HG02763 (cell line): ENCODE measurements at regions not wholly inside any gene's neighbourhood (a gene's known extent, or its start where the extent isn't known, plus 50 kb on each side); places are given as distances from the start of the nearest gene placed in this dataset.
A peak's percentile ranks its signal among the peaks of the same experiment; 100 is the strongest.

Source experiments
- ATAC-seq: cut with Tn5 transposase; IDR thresholded peaks from one replicate; pipeline ENCODE4 v1.9.1; 2021; ENCODE audit warnings: mild to moderate bottlenecking, moderate library complexity; ENCODE audit not compliant: unreplicated experiment

- no peak for ATAC-seq
Measured at GRCh38 chr14:65308536-65308935, 104.0 kb upstream of the FUT8 start.

DNA sequence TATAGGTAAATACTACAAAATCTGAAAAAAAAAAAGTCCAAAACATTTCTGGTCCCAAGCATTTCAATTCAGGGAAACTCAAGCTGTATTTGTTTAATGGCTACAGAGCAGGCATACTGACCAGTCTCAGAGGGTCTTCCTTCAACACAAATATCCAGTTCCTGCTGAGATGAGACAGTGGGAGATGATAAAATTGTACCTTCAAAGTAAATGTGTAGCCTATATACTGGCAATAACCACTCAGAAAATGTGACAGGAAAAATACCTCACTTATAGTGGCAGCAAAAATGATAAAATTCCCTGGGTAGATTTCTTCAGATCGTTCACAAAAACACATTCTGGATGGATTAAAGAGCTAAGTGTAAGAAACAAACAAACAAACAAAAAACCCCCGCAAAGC is 102.0 kb upstream of the FUT8 start:
- ATAC-seq, result no peak

DNA sequence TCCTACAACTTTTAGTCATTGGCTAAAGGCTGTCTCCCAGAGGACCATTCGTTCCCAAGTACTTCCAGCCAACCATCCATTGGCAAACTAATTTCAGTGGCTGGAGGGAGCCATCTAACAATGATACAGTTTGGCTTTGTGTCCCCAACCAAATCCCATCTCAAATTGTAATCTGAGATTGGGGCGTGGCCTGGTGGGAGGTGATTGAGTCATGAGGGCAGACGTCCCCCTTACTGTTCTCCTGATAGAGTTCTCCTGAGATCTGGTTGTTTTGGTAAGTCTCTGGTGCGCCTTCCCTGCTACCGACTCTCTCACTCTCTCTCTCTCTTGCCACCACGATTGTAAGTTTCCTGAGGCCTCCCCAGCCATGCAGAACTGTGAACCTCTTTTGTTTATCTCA is 99.7 kb upstream of the FUT8 start:
- no peak for ATAC-seq

DNA sequence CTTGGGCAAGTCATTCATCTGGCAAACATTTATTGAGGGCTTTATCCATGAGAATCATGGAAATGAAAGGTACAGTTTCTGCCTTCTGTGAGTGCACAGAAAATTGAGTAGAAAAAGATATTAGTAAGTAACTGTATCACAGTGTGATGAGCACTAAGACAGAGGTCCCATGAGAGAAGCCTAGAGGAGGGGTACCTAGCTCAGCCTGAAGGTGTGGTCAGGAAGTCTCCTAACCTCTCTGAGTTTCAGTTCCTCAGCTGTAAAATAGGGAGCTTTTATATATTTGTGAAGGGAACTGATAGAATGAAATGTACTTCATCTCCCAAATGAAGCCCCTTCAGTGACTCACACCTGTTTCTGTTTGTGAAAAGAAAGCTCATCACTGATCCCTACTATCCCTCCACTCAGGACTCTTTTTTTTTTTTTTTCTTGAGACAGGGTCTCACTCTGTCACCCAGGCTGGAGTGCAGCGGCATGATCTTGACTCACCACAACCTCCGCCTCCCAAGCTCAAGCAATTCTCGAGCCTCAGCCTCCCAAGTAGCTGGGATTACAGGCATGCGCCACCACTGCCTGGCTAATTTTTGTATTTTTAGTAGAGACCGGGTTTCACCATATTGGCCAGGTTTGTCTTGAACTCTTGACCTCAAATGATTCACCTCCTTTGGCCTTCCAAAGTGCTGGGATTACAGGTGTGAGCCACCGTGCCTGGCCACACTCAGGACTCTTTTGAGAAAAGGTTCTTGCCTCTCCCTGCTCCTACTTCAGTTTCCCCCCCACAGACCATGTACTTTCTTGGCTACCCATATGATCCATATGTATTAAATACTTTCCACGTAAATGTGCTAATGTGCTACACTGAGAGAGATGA is 93.7 kb upstream of the FUT8 start:
- ATAC-seq, result peak; percentile 59

DNA sequence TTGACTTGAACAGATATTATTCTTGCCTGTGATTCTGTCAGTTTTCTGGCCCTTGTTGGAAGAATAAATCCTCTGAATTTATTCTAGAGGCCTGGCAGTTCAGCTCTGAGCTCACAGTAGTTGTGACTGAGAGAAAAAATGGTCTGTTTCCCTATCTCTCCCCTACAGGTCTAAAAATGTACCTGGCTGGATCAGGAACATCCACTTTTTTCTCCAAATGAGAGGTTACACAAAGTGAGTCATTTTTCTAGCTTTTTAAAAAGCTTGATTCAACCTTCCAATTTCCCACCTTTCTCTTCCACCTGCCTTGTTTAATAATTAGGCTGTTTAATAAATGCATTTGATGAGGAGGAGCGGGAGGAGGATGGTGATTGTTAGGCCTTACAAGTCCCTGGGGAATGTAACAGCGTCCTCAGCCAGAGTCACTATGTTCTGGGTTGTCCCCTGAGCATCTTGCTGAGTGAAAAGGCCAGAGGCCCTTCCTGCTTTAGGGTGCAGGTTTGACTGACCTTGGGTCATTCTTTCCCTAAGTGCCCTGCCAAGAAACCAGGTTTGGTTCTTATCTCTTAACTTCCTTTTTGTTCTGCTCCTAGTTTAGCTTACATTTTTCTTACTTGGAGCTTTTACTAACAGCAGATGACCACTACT is 91.7 kb upstream of the FUT8 start:
- ATAC-seq, result no peak

DNA sequence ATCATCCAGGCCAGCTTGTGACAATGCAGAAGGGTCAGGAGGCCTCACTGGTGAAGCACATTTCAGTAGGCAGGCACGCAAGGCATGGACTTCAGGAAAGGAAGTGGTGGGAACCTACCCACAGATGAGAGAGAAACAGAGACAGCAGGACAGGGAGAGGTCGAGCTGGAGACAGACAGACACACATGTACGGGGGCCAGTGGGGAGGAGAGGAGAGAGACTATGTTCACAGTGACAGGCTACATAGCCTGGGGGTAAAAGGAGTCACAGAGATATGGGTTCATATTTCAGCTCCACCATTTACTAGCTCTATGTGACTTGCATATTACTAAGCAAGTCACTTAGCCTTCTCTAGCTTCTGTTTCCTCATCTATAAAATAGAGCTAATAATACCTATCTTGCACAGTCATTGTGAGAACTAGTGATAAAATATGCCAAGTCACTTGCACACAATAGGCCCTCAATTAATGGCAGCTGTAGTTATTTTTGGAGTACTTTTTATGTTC is 91.1 kb upstream of the FUT8 start:
- ATAC-seq, result no peak

- no peak for ATAC-seq
Measured at GRCh38 chr14:65329481-65329880, 83.0 kb upstream of the FUT8 start.

- ATAC-seq, result no peak
Measured at GRCh38 chr14:65329911-65330310, 82.6 kb upstream of the FUT8 start.

- no peak for ATAC-seq
Measured at GRCh38 chr14:65330416-65330815, 82.1 kb upstream of the FUT8 start.

DNA sequence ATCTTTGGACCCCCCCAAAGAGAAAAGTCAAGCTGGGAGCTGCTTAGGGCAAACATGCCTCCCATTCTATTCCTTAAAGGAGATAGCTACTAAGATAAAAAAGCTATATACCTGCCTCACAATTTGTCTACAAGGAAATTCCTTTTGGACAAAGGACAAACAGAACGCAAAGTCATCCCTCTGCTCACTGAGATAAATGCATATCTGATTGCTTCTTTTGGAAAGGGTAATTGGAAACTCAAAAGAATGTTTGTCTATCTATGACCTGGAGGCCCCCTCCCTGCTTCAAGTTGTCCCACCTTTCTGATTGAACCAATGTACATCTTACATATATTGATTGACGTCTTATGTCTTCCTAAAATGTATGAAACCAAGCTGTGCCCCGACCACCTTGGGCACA is 80.9 kb upstream of the FUT8 start:
- no peak for ATAC-seq

- ATAC-seq, result no peak
Measured at GRCh38 chr14:65332141-65332871, 80.2 kb upstream of the FUT8 start.

- ATAC-seq, result no peak
Measured at GRCh38 chr14:65333943-65334687, 78.4 kb upstream of the FUT8 start.

GRCh38 chr14:65334765-65335410 is 77.6 kb upstream of the FUT8 start:
- ATAC-seq, result no peak

GRCh38 chr14:65335411-65335947 is 77.1 kb upstream of the FUT8 start:
- ATAC-seq, result no peak

DNA sequence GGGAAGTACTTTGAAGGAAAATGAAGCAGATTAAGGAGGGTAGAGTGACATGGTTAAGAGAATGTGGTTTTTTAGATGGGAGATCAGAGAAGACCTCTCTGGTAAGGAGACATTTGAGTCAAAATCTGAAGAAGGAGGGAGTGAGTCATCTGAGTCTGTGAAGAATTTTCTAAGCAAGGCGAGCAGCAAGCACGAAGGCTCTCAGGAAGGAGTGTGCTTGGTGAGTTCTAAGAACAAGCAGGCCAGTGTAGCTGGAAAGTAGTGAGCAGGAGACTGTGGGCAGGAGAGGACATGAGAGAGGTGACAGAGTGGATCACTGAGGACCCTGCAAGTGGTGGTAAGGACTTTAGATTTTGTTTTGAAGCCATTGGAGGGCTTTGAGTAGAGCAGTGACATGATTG is 76.3 kb upstream of the FUT8 start:
- ATAC-seq, result peak; percentile 47

DNA sequence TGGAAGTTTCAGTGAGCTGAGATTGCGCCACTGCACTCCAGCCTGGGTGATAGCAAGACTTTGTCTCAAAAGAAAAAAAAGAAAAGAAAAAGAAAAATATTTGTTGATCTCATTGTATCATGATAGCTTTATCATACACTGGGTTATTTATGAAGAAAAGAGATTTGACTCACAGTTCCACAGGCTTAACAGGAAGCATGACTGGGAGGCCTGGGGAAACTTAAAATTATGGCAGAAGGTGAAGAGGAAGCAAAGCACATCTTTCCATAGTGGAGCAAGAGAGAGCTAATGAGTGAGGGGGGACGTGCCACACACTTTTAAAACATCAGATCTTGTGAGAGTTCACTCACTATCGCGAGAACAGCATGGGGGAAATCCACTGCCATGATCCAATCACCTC is 72.7 kb upstream of the FUT8 start:
- ATAC-seq, result no peak

GRCh38 chr14:65344011-65344410 is 68.5 kb upstream of the FUT8 start:
- ATAC-seq, result no peak

DNA sequence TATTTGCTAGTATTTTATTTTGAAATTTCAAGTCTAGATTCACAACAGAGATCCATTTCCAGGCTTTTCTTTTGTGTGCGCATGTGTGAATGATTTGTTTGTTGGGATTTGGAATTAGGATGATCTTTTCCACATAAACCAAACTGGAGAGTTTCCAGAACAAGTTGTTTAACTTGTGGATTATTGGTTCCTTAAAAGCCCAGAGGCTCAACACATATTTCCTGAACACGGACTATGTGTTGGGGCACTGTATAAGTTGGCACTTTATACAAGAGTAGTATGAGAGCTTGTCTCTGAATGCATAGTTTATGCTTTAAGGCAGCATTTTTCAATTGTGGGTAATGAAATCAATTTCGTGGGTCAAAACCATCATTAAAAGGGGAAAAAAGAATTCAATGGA is 67.3 kb upstream of the FUT8 start:
- no peak for ATAC-seq

- ATAC-seq, result no peak
Measured at GRCh38 chr14:65346474-65346873, 66.1 kb upstream of the FUT8 start.

- no peak for ATAC-seq
Measured at GRCh38 chr14:65346895-65347294, 65.6 kb upstream of the FUT8 start.
